ENCODE measurements at regions not wholly inside any gene's neighbourhood (a gene's known extent, or its start where the extent isn't known, plus 50 kb on each side); places are given as distances from the start of the nearest gene placed in this dataset.

- H3K36me3 ChIP-seq (ENCODE audit: control insufficient read depth in 1 of 2, insufficient read depth in 2 of 2, low read length in 2 of 2): no peaks in the 10 kb centered on the region
- no peak overlapping the region for H3K27ac ChIP-seq (ENCODE audit: low read depth, low read length)
- no peaks in the 10 kb centered on the region for H3K4me1 ChIP-seq (ENCODE audit: control insufficient read depth in 1 of 2, insufficient read depth in 2 of 2, low read length in 2 of 2)
- H3K4me3 ChIP-seq (replicated peaks in 1 of 2; ENCODE audit: low read depth in 1 of 2, low read length in 2 of 2): no peak overlapping the region
- H2AFZ ChIP-seq (ENCODE audit: low read depth, low read length, poor library complexity, severe bottlenecking): no peak overlapping the region
- H3K9me2 ChIP-seq (ENCODE audit: insufficient read depth): no peaks in the 10 kb centered on the region
- intact Hi-C loops (cut with micrococcal nuclease): no loop called here
- ChIA-PET POLR2A (no interaction called here), RAD21 (ENCODE audit: low non-redundant PET in 1 of 2, low total read pairs in 2 of 2, uncharacterized antibody in 2 of 2, unreplicated experiment in 2 of 2) (no interaction called here), CTCF (no interaction called here)
- no peaks in the 10 kb centered on the region for H4K20me1 ChIP-seq (ENCODE audit: insufficient read depth)
- H3K79me2 ChIP-seq (ENCODE audit: insufficient read depth, low read length): no peaks in the 10 kb centered on the region
- no peak for TF ChIP-seq CBX3 (IDR thresholded peaks at IDR 0.05; ENCODE audit: low read depth)
- TF ChIP-seq JUND (IDR thresholded peaks at IDR 0.05): no peak
- no peak for TF ChIP-seq CTCF (IDR thresholded peaks at IDR 0.05 in 2 of 3, conservative IDR thresholded peaks at IDR 0.05 in 1 of 3; ENCODE audit: borderline replicate concordance in 1 of 3, insufficient read depth in 1 of 3, low read depth in 2 of 3, low read length in 2 of 3)
- no peak for TF ChIP-seq POLR2A (IDR thresholded peaks at IDR 0.05; ENCODE audit: borderline replicate concordance, extremely low read depth, insufficient read depth, insufficient read length)
- no peak for TF ChIP-seq EGR1 (IDR thresholded peaks at IDR 0.05; ENCODE audit: low read depth)
- no peak for TF ChIP-seq ZBTB33 (IDR thresholded peaks at IDR 0.05; ENCODE audit: extremely low read depth, insufficient replicate concordance, low read length)
- no peak for TF ChIP-seq SP1 (IDR thresholded peaks at IDR 0.05; ENCODE audit: low read depth)
- BruUV-seq (replicated peaks): no TSS peak
- no peak overlapping the region for H3K9ac ChIP-seq (ENCODE audit: low read length)
- no peaks in the 10 kb centered on the region for H3K9me3 ChIP-seq (ENCODE audit: control insufficient read depth in 1 of 2, insufficient read depth in 1 of 2, low read depth in 1 of 2, low read length in 2 of 2)
- DNase-seq (ENCODE audit: low read depth, low spot score) (no peak), ATAC-seq (no peak)
- no peaks in the 10 kb centered on the region for H3K27me3 ChIP-seq (ENCODE audit: insufficient read depth, low read length)
- no peak overlapping the region for H3K4me2 ChIP-seq (ENCODE audit: low read length)
These were observed 1116.9 kb downstream of the TBC1D22A start for GRCh38 chr22:47879346-47879745.
